Bronchial epithelial cell (primary cell): ENCODE measurements at regions not wholly inside any gene's neighbourhood (a gene's known extent, or its start where the extent isn't known, plus 50 kb on each side); places are given as distances from the start of the nearest gene placed in this dataset.

Source experiments
- DNase-seq: peaks from one replicate; pipeline ENCODE4 v3.0.0-alpha.2; 2010; ENCODE audit warnings: low read depth
- FAIRE-seq: peaks from 2 replicates; lab custom pipeline; 2011; peaks lifted over from hg19 to GRCh38; lab: Jason Lieb, UNC
- H3K27me3 ChIP-seq: 2 replicates; pipeline ENCODE4 v1.5.1; 2011; ENCODE audit warnings: low read length; ENCODE audit not compliant: control insufficient read depth, insufficient read depth
- H3K36me3 ChIP-seq: 2 replicates; pipeline ENCODE4 v1.5.1; 2011; ENCODE audit warnings: low read length; ENCODE audit not compliant: control insufficient read depth, insufficient read depth
- H3K4me3 ChIP-seq: 2 replicates; pipeline ENCODE4 v1.5.1; 2011; ENCODE audit warnings: mild to moderate bottlenecking, low read depth, low read length, control low read depth
- CTCF ChIP-seq: IDR thresholded peaks from 2 replicates; pipeline ENCODE4 v1.5.1; 2011; ENCODE audit warnings: mild to moderate bottlenecking, moderate library complexity, low read length, control low read depth, inconsistent platforms; ENCODE audit not compliant: insufficient read depth, severe bottlenecking

DNA sequence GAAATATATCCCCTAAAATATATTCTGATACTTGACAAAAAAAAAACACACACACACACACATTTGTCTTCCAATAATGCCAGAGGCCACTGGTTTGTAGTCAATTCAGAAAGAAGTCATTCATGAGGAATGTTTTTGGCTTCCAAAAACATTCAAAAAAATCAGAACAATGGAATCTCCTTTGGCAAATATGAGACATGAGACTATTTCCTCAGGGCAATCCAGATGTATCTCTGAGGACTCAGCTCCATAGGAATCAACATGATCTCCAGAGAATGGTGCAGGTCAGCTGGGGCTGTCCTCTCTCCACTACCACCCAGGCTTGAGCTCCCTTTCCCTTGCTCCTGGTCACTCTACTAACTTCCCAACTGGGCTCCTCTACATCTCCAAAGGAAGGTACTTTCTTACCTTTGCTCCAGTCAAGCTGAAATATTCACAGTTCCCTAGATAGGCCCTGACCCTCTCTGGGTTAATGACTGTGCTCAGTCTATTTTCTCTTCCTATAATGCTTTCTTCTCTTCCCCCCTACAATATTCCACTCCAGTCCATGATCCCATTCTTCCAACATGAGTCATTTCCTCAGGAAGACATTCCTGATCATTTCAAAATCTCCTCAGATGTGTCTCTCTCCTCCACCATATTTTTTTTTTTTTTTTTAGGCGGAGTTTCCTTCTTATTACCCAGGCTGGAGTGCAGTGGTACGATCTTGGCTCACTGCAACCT lies 145.3 kb downstream of the C1D start:
- FAIRE-seq: no peak
- H3K4me3 ChIP-seq: no peak overlapping the region
- no peaks in the 10 kb centered on the region for H3K27me3 ChIP-seq
- peak; percentile 89 for DNase-seq
- TF ChIP-seq CTCF: no peak
- no peaks in the 10 kb centered on the region for H3K36me3 ChIP-seq

DNA sequence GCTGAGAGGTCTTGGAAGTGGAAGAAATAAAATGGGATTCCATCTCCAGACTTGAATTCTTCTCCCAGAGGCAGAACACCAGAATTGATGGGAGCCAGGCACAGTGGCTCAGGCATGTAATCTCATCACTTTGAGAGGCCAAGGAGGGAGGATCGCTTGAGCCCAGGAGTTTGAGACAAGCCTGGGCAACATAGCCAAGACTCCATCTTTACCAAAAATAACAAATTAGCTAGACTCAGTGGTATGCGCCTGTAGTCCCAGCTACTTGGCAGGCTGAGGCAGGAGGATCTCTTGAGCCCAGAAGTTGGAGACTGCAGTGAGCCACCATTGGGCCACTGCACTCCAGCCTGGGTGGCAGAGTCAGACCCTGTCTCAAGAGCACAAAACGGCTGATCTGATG lies 144.3 kb downstream of the C1D start:
- Histone ChIP-seq H3K36me3 (no peaks in the 10 kb centered on the region), H3K4me3 (no peak overlapping the region), H3K27me3 (no peaks in the 10 kb centered on the region)
- DNase-seq (peak; percentile 18), FAIRE-seq (no peak)
- no peak for TF ChIP-seq CTCF

- H3K27me3 ChIP-seq: no peaks in the 10 kb centered on the region
- H3K36me3 ChIP-seq: no peaks in the 10 kb centered on the region
- TF ChIP-seq CTCF: no peak
- no peak for DNase-seq
- FAIRE-seq: no peak
- H3K4me3 ChIP-seq: no peak overlapping the region
Measured at GRCh38 chr2:67919490-67919889, 143.3 kb downstream of the C1D start.

- no peak for TF ChIP-seq CTCF
- no peak for FAIRE-seq
- DNase-seq: no peak
Measured at GRCh38 chr2:67922080-67922785, 140.6 kb downstream of the C1D start.

GRCh38 chr2:67923696-67924095 lies 139.1 kb downstream of the C1D start:
- TF ChIP-seq CTCF: no peak
- H3K36me3 ChIP-seq: no peaks in the 10 kb centered on the region
- no peak for DNase-seq
- H3K4me3 ChIP-seq: no peak overlapping the region
- no peak for FAIRE-seq
- no peaks in the 10 kb centered on the region for H3K27me3 ChIP-seq

More at GRCh38 chr2:67922080-67922785, 140.6 kb downstream of the C1D start:
- H3K4me3 ChIP-seq: no peak overlapping the region
- no peaks in the 10 kb centered on the region for H3K27me3 ChIP-seq
- H3K36me3 ChIP-seq: no peaks in the 10 kb centered on the region

DNA sequence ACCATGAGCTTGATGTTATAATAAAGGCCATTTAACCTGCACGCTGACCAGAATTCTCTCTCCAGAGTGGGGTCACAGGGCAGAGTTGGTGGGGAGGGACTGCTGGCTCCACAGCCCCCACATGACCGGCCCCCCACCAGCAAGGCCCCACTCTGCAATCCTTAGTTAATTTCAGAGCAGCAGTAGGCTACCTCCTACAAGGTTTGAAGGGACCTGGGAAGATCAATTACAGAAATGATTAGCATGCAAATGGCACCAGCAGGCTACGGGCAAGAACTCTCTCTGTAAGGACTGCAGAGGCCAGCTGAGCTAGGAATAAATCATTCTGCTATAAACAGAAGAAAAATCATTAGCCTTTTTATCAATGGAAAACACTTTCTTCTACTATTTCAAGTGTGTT lies 135.3 kb downstream of the C1D start:
- DNase-seq (no peak), FAIRE-seq (no peak)
- no peak for TF ChIP-seq CTCF
- Histone ChIP-seq H3K4me3 (no peak overlapping the region), H3K36me3 (no peaks in the 10 kb centered on the region), H3K27me3 (no peaks in the 10 kb centered on the region)
